ENCODE measurements at regions not wholly inside any gene's neighbourhood (a gene's known extent, or its start where the extent isn't known, plus 50 kb on each side); places are given as distances from the start of the nearest gene placed in this dataset.

DNA sequence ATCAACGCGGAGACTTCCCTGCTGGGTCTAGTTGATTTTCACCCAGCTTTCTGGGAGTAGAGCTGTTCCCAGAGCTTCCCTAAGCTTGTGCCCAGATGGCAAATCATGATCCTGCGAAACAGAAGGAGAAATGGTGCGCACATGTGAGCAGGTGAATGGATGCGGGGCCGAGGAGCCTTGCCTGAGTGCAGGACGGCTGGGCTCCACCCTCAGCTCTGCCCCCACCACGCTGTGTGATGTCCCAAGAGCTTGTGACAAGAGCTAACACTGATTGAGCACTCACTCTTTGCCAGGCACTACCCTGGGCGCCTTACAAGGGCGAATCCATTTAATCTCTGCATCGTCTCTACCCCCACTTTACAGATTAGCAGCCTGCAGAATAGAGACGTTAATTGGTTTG lies 162.7 kb upstream of the RPL38 start:
- DNase-seq = no peak
- in situ Hi-C loops (cut with MboI; ENCODE audit: low pct_unique_long_range_greater_than_20kb, low sequenced_read_pairs) = no loop called here

DNA sequence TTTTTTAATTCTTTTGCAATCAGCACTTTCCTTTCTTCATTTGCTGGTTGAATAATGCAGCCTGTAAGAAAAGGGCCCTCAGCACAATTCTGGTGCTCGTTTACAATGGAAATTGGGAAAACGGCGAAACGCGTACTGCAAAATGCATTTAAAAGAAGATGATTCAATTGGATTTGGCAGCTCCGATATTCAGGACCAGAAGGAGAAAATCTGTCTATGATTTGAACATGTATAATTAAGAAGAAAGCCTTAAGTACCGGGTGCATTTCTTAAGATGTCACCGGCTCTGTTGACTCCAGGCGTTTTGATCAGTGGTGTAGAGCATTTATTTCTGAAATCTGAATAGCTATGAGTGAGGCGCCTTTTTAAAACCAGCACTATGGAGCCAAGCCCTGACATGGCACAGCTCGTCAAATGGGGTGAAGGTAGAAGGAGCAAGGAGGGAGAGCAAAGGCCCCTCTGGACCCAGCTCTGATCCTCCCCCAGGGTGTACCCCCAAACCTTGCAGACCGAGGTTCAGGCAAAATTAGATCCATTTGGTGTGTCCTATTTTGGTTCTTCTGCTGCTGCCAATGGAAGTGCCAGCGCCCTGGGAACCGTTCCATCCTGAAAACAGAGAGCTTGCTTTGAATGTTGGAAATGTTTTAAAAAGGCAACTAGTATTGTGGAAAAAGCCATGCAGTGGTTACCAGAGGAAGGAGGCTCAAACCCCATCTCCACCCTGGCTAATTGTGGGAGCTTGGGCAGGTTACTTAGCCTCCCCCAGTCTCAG lies 161.4 kb upstream of the RPL38 start:
- in situ Hi-C loops (cut with MboI; ENCODE audit: low pct_unique_long_range_greater_than_20kb, low sequenced_read_pairs) = no loop called here
- no peak for DNase-seq

DNA sequence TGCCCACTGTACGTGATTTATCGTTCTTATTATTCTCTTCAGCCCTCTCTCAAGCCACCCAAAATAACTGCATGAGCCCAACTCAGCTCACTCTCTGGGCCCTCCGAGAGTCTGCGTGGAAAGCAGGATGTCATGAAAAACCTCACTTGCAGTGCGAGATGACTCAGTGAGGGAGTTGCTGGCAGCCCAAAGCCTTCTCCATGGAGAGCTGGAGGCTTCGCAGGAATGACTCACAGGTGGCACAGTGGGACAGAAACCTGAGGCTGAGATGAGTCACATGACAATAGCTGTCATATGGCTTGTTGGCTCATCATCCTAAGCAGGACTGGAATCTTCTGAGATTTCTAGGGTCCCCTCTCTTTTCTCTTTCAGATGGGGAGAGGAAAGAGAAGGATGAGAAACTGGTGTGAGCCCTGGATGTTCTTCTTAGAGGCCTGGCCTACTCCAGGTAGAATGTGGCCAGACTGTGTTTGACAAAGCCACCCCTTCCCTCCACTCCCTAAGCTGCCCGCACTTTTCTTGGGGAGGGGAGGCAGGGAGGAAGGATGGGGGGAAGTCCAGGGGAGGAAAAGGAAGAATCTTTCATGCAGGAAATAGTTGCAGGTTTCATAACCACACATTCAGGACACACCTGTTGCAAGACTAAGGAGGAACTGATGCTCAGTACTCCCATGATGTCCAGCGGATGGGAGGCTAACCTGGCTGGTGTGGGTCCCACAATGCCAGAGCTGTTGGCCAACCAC lies 160.6 kb upstream of the RPL38 start:
- no peak for DNase-seq

DNA sequence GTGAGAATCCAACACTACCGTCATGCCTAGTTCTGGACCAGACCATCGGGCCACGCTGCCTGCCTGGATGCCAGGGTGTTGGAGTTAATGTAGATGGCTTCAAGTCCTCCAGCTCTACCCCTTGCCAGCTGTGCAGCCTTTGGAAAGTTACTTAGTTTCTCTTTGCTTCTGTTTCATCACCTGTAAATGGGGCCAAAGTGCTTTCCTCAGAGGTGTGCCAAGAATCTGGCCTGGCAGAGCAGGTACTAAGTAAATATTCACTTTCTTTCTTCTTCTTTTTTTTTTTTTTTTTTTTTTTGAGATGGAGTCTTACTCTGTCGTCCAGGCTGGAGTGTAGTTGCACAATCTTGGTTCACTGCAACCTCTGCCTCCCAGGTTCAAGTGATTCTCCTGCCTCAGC lies 159.5 kb upstream of the RPL38 start:
- in situ Hi-C loops (cut with MboI; ENCODE audit: low pct_unique_long_range_greater_than_20kb, low sequenced_read_pairs) = no loop called here
- no peak for DNase-seq

More for the DNA sequence above, 160.6 kb upstream of the RPL38 start:
- in situ Hi-C loops (cut with MboI; ENCODE audit: low pct_unique_long_range_greater_than_20kb, low sequenced_read_pairs) = no loop called here

DNA sequence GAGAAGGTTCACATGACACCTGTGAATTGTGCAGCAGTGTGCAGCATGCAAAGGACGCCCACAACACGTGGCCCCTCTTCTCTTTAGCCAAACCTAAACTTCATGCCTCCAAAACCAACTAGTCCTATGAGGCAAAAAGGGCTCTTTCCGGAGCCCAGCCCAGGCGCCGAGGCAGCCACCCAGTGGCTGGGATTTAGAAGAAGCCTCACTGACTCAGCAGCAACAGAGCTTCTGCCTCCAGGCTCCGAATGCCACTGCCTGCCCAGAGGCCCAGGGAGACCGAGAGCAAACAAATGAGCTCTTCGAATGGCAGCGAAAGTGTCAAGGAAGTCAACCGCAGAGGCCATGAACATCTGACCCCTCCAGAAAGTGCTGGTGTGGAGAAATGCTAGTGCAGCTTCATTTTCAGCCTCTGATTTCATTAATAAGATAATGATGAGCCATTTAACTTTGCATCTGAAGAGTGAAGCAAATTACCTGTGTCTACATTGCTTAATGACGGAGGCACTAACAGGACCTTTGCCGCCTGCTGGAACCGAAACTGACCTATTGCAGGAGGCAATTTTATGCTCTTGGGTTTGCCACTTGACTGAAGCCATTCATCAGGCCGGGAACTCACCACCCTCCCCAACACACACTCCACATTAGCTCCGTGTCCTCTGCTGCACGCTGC lies 157.7 kb upstream of the RPL38 start:
- no peak for DNase-seq

DNA sequence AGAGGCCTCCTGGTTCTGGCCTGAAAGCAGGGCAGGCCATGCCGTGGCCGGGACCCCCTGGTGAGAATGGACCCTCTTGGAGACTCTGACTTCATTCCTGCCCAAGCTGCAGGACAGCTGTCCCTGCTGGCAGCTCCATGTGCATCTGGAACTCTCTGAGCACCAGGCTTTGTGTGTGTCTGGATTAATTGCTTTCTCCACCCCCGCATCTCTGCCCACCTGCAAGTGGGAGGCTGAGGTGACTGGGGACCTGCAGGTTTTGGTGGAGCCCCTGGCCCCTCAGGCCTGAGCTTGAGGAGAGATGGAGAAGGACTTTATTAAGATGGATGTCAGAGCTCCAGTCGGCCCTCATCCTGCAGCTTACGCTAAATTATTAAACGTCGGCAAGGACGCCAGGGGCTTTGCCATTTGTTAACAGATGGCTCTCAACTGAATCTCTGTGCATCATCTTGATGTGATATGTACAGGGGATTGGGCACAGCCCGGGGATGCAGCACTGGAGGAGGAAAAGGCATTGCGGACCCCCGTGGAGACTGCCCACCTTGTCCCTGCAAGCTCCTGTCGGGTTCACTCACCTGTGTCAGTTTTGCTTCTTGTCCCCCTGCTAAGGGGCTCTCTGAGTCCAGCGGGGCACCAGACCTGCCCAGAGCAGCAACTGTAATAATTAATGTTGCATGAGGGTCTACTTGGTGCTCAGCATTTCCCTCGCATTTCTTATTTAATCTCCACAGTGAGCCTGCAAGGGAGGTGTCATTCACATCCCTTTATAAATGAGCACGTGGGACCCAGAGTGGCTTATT lies 154.1 kb upstream of the RPL38 start:
- DNase-seq = no peak
- in situ Hi-C loops (cut with MboI; ENCODE audit: low pct_unique_long_range_greater_than_20kb, low sequenced_read_pairs) = no loop called here

More for the DNA sequence above, 157.7 kb upstream of the RPL38 start:
- in situ Hi-C loops (cut with MboI; ENCODE audit: low pct_unique_long_range_greater_than_20kb, low sequenced_read_pairs) = no loop called here

DNA sequence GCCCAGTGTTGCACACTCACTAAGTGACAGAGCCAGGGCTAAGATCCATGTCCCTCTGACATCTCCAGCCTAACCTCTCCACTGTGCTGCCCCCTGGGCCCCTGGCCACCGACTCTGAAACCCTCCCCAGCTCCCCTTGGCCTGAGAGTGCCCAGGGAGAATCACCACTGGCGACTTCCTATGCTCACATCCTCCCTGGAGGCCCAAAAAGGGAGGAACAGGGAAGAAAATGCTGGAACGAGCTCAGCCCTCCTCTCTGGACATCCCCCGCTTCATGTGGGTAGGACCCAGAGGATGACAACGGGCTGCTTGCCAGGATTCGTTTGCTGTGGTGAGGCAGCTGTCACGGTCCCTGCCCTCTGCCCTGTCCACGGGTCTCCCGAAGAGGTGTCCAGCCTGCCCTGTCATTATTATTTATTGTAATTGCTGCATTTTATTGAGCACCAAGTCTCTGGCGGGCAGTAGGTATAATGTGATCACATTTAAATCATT lies 153.5 kb upstream of the RPL38 start:
- no peak for DNase-seq
- in situ Hi-C loops (cut with MboI; ENCODE audit: low pct_unique_long_range_greater_than_20kb, low sequenced_read_pairs) = no loop called here

DNA sequence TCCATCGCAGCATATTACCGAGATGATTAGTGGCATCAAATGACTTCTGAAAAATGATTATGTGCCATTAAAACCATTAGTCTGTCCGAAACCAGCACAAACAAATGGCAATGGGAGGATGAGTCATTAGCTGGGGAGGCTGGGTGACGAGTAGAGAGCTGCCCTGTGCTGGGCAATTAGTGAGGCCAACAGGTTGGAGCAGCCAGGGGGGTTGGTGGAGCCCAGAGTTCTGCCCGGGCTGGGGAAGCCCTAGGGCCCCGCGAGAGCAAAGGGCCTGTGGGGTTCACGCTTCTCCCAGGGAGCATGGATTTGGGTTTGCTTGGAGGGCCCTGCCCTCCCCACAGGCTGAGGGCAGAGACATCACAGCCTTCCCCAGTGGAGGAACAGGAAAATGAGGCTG lies 152.1 kb upstream of the RPL38 start:
- in situ Hi-C loops (cut with MboI; ENCODE audit: low pct_unique_long_range_greater_than_20kb, low sequenced_read_pairs) = no loop called here
- no peak for DNase-seq

DNA sequence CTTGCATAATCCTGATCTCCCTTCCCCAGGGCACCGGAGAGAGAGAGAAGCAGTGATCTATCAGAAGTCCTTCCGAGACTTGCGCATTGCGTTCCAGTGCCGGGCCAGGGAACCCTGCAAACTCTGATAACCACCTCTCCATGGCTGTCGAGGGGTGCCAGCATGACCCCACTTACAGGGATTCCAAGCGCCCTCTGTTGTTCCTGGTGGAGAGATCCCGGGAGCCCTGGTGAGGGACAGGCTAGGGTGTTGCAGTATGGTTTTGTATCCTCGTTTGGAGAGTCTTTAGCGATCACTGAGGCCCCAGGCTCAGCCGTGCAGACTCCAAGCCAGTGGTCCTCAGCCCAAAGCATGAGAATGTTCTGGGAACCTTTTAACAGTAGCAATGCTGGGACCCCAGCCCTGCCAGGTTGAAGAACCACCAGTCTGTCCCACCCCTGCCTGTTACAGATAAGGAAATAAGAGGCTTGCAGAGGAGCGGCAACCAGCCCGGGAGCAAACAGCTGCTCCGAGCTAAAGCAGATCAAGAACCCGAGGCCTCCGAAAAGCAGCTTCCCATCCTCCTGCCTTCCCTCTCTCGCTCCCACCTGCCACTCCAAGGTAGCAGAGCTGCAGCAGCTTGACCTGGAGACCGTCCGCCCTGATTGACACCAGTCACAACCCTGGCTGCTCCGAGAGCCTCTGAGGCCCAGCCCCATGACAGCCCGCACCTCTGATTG lies 150.3 kb upstream of the RPL38 start:
- in situ Hi-C loops (cut with MboI; ENCODE audit: low pct_unique_long_range_greater_than_20kb, low sequenced_read_pairs) = no loop called here

DNA sequence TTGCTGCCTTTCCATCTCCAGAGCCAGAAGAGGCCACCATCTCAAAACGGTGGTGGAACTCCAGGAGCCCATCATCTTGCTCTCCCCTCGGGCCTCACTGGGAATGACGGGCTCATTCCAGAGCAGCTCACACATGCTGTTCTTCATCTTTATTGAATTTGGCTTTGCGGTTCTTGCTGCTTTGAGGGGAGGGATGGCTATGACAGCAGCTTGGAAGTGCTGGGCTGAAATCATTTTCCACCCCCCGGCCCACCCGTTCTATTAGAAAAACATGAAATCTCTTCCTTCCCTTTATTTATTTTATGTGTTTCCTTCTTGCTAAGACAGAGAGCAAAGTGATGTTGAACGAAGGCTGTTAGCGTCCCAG lies 149.8 kb upstream of the RPL38 start:
- no peak for DNase-seq
- in situ Hi-C loops (cut with MboI; ENCODE audit: low pct_unique_long_range_greater_than_20kb, low sequenced_read_pairs) = no loop called here

More for the DNA sequence above, 150.3 kb upstream of the RPL38 start:
- no peak for DNase-seq

DNA sequence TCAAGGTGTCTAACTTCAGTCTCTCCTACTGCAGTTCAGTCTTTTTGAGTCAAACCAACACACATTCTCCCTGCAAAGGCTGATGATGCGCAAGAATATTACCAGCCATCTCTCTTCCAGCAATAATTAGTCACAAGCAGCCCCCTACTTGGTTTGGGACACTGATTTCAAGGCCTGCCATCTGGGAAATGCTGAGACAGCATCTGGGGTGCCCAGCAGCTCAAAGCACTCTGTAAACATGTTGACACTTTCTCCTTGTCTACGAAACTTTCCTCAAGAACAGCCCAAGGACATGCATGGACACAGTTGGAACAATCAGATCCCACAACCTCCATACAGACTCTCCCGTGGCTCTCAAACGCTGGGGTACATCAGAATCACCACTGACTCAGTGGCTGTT lies 149.2 kb upstream of the RPL38 start:
- DNase-seq = no peak
- in situ Hi-C loops (cut with MboI; ENCODE audit: low pct_unique_long_range_greater_than_20kb, low sequenced_read_pairs) = no loop called here

DNA sequence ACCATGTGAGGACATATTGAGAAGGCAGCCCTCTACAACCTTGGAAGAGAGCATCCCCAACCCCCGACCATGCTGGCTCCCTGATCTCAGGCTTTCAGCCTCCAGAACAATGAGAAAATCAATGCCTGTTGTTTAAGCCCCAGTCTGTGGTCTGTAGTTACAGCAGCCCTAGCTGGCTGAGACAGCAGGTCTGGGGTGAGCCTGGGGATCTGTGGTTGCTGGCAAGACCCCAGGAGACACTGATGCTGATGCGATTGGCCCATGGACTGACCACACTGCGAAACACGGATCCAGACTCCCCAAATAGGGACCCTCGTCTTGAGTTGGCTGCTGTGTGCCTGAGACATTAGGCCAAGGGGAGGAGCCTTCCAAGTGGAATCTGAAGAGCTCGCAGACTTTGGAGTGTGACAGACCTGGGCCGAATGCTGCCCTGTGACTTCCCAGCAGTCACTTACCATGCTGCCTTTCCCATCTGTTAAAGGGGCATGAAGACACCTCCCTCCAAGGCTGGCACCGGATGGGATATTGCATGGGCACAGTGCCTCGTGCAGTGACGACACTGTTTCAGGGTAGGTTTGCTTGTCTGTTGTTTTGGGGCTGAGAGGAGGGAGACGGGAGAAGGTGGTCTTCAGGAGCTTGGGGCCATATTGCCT lies 147.8 kb upstream of the RPL38 start:
- in situ Hi-C loops (cut with MboI; ENCODE audit: low pct_unique_long_range_greater_than_20kb, low sequenced_read_pairs) = no loop called here
- no peak for DNase-seq

DNA sequence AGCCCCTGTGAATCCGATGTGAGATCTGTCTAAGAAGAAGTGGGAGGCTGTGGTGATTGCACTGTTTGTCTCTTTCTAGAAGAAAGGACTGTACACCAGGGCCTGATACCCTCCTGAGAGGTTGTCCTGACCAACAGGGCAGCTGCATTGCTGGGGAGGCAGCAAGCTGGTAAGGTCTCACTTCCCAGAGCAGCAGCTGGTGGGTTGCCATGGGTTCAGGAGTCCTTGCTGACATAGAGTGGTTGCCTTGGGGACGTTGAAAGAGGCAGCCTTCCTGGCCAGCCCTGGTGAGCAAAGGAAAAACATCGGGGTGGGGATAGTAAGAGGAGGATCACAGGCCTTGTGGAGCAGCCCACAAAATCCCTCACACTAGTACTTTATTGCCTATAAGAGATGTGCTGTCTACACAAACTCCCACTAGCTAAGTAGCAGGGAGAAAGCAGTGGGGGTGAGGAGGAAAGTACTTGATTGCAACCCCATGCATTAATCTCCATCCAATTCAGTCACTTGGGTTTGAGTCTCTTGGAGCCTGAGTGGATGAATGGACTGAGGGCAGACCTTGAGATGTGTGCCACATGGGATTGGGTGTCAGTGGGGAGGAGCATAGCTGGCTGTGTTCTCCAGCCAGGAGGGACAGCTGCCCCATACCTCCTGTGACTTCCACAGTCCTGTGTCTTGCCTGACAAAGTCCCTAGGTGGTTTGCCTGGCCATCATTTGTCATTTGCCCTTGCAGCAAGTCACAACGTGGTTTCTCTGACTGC lies 143.8 kb upstream of the RPL38 start:
- no peak for DNase-seq
- in situ Hi-C loops (cut with MboI; ENCODE audit: low pct_unique_long_range_greater_than_20kb, low sequenced_read_pairs) = no loop called here

DNA sequence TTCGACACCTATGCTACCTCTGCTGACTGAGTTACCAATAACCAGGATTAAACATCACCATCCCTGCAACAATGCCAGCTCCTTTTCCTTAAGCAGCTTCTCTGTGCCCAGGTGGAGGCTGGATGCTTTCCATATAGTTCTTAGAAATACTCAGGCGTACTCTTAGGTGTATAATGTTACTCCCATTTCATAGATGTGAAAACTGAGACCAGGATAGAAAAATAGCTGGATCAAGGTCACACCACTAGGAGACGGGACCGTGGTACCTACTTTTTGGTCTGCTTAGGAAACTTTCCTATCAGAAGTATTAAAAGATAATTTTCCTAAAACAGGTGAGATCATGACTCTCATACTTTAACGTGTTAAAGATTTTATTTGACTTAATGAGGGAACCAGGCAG lies 141.7 kb upstream of the RPL38 start:
- in situ Hi-C loops (cut with MboI; ENCODE audit: low pct_unique_long_range_greater_than_20kb, low sequenced_read_pairs) = no loop called here
- DNase-seq = no peak

DNA sequence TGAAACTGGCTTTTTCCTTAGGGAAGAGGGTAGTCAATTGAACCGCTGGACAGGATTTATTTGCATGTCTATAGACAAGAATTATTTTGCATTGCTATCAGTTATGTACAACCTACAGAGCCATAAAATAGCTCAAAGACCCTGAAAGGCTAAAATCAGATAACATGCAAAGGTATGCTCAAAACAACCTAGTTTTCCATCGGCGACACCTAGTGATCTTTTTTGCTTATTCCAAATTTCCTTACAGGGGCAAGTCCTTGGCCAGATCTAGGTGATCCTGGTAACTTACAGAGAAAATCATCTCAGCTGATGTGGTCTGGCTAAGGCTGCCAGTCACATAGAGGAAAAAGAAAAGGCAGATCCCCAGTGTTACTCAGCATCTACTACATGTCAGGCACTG lies 141.2 kb upstream of the RPL38 start:
- in situ Hi-C loops (cut with MboI; ENCODE audit: low pct_unique_long_range_greater_than_20kb, low sequenced_read_pairs) = no loop called here
- no peak for DNase-seq

DNA sequence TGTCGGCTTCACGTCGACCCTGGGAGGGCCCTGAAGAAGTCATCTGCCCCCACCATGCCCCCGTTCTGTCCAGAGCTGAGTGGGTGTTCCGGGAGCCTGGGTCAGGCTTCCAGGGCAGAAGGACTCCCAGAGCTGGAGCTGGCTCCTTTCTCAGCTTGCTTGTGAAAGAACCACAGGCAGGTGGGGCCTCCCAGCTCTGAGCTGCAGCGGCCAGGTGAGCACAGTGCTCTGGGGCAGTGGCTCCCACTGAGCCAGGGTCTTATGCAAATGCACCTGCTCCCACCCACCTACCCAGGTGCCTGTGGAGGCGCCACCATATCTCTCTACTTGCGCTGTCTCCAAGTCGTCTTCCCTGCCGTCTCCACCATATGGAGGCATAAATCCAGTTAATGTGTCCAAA lies 140.0 kb upstream of the RPL38 start:
- no peak for DNase-seq
- in situ Hi-C loops (cut with MboI; ENCODE audit: low pct_unique_long_range_greater_than_20kb, low sequenced_read_pairs) = no loop called here

DNA sequence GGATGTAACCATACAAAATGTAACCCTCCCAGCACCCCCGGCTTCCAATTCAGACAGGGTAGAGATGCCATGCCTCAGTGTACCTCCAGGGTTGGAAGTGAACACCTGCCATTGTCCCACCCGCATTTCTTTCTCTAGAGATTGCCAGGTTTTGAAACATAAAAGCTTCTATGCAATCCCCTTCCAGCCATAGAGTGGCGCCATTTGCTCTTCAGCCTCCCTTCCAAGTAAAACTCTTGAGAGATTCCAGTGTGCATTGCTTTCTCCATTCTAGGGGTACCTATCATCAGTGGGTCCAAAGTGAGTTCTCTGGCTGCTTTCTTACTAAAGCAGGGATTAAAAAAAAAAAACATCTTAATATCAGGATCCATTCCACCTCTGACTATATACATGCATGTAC lies 133.1 kb upstream of the RPL38 start:
- in situ Hi-C loops (cut with MboI; ENCODE audit: low pct_unique_long_range_greater_than_20kb, low sequenced_read_pairs) = no loop called here
- no peak for DNase-seq

Data from KBM-7 (cell line).